Renal pelvis (tissue), 1 donor: ENCODE measurements at regions not wholly inside any gene's neighbourhood (a gene's known extent, or its start where the extent isn't known, plus 50 kb on each side); places are given as distances from the start of the nearest gene placed in this dataset.

Source experiments
- DNase-seq: peaks from one replicate; pipeline ENCODE4 v3.0.0-alpha.2; 2013

- DNase-seq = no peak
These were observed 500.2 kb upstream of the ZEB2 start for GRCh38 chr2:145020139-145020538.

GRCh38 chr2:145018502-145018901 is 498.6 kb upstream of the ZEB2 start:
- DNase-seq = no peak

- DNase-seq = no peak
These were observed 497.2 kb upstream of the ZEB2 start for GRCh38 chr2:145017149-145017548.

- no peak for DNase-seq
These were observed 496.8 kb upstream of the ZEB2 start for GRCh38 chr2:145016711-145017110.

- no peak for DNase-seq
These were observed 495.6 kb upstream of the ZEB2 start for GRCh38 chr2:145015561-145015960.

GRCh38 chr2:145012806-145013205 is 492.9 kb upstream of the ZEB2 start:
- DNase-seq = no peak

- peak; percentile 41 for DNase-seq
These were observed 492.3 kb upstream of the ZEB2 start for GRCh38 chr2:145012214-145012670.

- no peak for DNase-seq
These were observed 490.7 kb upstream of the ZEB2 start for GRCh38 chr2:145010635-145011034.

GRCh38 chr2:145007960-145008263 is 488.0 kb upstream of the ZEB2 start:
- DNase-seq = no peak

GRCh38 chr2:145007093-145007959 is 487.4 kb upstream of the ZEB2 start:
- no peak for DNase-seq

- DNase-seq = no peak
These were observed 482.7 kb upstream of the ZEB2 start for GRCh38 chr2:145002624-145003023.

- no peak for DNase-seq
These were observed 480.5 kb upstream of the ZEB2 start for GRCh38 chr2:145000376-145000775.

GRCh38 chr2:144999936-145000335 is 480.0 kb upstream of the ZEB2 start:
- no peak for DNase-seq

- no peak for DNase-seq
These were observed 479.4 kb upstream of the ZEB2 start for GRCh38 chr2:144999071-144999875.

GRCh38 chr2:144998435-144998834 is 478.5 kb upstream of the ZEB2 start:
- DNase-seq = no peak

- DNase-seq = no peak
These were observed 476.4 kb upstream of the ZEB2 start for GRCh38 chr2:144996225-144996795.

GRCh38 chr2:144995482-144995881 is 475.6 kb upstream of the ZEB2 start:
- DNase-seq = no peak

GRCh38 chr2:144990661-144991060 is 470.7 kb upstream of the ZEB2 start:
- DNase-seq = no peak

GRCh38 chr2:144989579-144990270 is 469.8 kb upstream of the ZEB2 start:
- no peak for DNase-seq

GRCh38 chr2:144988591-144988990 is 468.7 kb upstream of the ZEB2 start:
- DNase-seq = no peak

GRCh38 chr2:144986691-144987090 is 466.8 kb upstream of the ZEB2 start:
- DNase-seq = no peak

- no peak for DNase-seq
These were observed 464.1 kb upstream of the ZEB2 start for GRCh38 chr2:144984038-144984437.
